ENCODE measurements at regions not wholly inside any gene's neighbourhood (a gene's known extent, or its start where the extent isn't known, plus 50 kb on each side); places are given as distances from the start of the nearest gene placed in this dataset.

DNA sequence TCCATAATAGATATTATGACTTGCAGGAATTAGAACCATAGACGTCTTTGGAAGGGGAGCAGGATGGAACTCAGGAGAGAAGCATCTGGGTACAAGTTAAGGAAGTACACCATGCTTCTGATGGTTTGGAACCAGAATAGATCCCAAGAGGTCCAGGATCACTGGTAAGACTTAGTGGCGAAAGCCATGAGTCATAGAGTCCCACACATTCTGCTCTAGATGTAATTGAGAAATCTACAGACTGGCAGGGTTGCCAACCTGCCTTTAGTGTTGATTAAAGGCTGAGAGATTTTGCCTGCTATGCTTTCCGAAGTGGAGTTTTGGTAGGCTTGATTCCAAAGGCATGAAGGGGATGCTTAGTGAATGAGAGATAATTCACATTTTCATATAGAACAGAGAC lies 57.1 kb upstream of the C1orf87 start:
- TF ChIP-seq, protein P1, sequence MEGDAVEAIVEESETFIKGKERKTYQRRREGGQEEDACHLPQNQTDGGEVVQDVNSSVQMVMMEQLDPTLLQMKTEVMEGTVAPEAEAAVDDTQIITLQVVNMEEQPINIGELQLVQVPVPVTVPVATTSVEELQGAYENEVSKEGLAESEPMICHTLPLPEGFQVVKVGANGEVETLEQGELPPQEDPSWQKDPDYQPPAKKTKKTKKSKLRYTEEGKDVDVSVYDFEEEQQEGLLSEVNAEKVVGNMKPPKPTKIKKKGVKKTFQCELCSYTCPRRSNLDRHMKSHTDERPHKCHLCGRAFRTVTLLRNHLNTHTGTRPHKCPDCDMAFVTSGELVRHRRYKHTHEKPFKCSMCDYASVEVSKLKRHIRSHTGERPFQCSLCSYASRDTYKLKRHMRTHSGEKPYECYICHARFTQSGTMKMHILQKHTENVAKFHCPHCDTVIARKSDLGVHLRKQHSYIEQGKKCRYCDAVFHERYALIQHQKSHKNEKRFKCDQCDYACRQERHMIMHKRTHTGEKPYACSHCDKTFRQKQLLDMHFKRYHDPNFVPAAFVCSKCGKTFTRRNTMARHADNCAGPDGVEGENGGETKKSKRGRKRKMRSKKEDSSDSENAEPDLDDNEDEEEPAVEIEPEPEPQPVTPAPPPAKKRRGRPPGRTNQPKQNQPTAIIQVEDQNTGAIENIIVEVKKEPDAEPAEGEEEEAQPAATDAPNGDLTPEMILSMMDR (conservative IDR thresholded peaks at IDR 0.05; ENCODE audit: low read length), result no peak
- TF ChIP-seq EZH2phosphoT487 (IDR thresholded peaks at IDR 0.05; ENCODE audit: borderline replicate concordance, low read depth, low read length), result no peak

Data from OCI-LY7 (cell line).